HCT116 (cell line): ENCODE measurements at regions not wholly inside any gene's neighbourhood (a gene's known extent, or its start where the extent isn't known, plus 50 kb on each side); places are given as distances from the start of the nearest gene placed in this dataset.

Experiments used
- EZH2 ChIP-seq: fragments of 200-600 bp; sonication (generic); IDR thresholded peaks from 2 replicates; pipeline ENCODE4 v1.6.1; 2017; ENCODE audit warnings: antibody characterized with exemption, mixed run types
- EZH2phosphoT487 ChIP-seq: fragments of 200-600 bp; IDR thresholded peaks from 2 replicates; pipeline ENCODE4 v1.6.1; 2018; ENCODE audit warnings: antibody characterized with exemption, borderline replicate concordance
- JUND ChIP-seq: IDR thresholded peaks from 2 replicates; pipeline ENCODE4 v1.6.1; 2012
- MAX ChIP-seq: IDR thresholded peaks from 2 replicates; pipeline ENCODE4 v1.6.1; 2012
- POLR2A ChIP-seq: IDR thresholded peaks from 2 replicates; pipeline ENCODE4 v1.7.0; 2011; ENCODE audit warnings: borderline replicate concordance; ENCODE audit not compliant: insufficient read depth, insufficient read length; ENCODE audit errors: extremely low read depth
- POLR2AphosphoS5 ChIP-seq: IDR thresholded peaks from 2 replicates; pipeline ENCODE4 v1.6.1; 2011; ENCODE audit warnings: mild to moderate bottlenecking, low read depth, low read length, moderate library complexity
- REST ChIP-seq: IDR thresholded peaks from 2 replicates; pipeline ENCODE4 v1.6.1; 2012; ENCODE audit warnings: low read depth
- SP1 ChIP-seq: IDR thresholded peaks from 2 replicates; pipeline ENCODE4 v1.6.1; 2012; ENCODE audit warnings: low read depth
- TCF7L2 ChIP-seq: IDR thresholded peaks from 2 replicates; pipeline ENCODE4 v1.7.0; 2011; ENCODE audit warnings: borderline replicate concordance, inconsistent platforms; ENCODE audit not compliant: insufficient read depth, insufficient read length; ENCODE audit errors: extremely low read depth
- ZNF274 ChIP-seq: fragments of 200-500 bp; sonication (Bioruptor generic); IDR thresholded peaks from 2 replicates; pipeline ENCODE4 v1.6.1; 2014; ENCODE audit warnings: mild to moderate bottlenecking, low read depth, low read length, inconsistent platforms
- TF ChIP-seq, protein P1 (sequence below), 3 experiments: fragments of 200-600 bp in 1 of 3; sonication (generic) in 1 of 3; IDR thresholded peaks in 2 of 3; conservative IDR thresholded peaks in 1 of 3; 2 replicates each; pipeline ENCODE4 v1.5.1; 2012 to 2017; ENCODE audit warnings: low read depth in 2 of 3, low read length in 2 of 3, antibody characterized with exemption in 1 of 3, borderline replicate concordance in 1 of 3, control low read depth in 1 of 3, mild to moderate bottlenecking in 1 of 3, mixed read lengths in 1 of 3, mixed run types in 1 of 3, moderate library complexity in 1 of 3; ENCODE audit not compliant: insufficient read depth in 1 of 3

DNA sequence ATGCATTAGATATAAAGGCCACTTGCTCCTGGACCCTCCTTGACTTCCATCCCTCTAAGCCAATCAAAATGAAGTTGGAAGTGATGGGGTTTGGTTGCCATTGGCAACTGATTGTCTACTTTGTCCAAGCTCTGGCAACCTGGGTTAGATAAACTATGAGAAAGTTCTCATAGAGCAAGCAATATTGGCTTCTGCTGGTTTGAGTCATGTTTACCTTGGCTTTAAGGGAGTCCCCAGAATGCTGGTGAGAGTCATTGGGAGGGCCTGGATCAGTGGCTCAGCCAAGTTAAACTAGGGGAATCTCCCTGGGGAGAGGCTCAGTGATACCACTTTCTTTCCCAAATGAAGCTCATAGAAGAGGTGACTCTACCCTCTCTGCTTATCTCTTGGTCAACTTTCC lies 176.3 kb upstream of the ROPN1 start:
- TF ChIP-seq EZH2 (no peak), REST (no peak), SP1 (no peak), JUND (no peak), POLR2A (no peak), MAX (no peak), EZH2phosphoT487 (no peak), TCF7L2 (no peak), POLR2AphosphoS5 (no peak), ZNF274 (no peak)
- TF ChIP-seq, protein P1, sequence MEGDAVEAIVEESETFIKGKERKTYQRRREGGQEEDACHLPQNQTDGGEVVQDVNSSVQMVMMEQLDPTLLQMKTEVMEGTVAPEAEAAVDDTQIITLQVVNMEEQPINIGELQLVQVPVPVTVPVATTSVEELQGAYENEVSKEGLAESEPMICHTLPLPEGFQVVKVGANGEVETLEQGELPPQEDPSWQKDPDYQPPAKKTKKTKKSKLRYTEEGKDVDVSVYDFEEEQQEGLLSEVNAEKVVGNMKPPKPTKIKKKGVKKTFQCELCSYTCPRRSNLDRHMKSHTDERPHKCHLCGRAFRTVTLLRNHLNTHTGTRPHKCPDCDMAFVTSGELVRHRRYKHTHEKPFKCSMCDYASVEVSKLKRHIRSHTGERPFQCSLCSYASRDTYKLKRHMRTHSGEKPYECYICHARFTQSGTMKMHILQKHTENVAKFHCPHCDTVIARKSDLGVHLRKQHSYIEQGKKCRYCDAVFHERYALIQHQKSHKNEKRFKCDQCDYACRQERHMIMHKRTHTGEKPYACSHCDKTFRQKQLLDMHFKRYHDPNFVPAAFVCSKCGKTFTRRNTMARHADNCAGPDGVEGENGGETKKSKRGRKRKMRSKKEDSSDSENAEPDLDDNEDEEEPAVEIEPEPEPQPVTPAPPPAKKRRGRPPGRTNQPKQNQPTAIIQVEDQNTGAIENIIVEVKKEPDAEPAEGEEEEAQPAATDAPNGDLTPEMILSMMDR (IDR thresholded peaks at IDR 0.05 in 2 of 3, conservative IDR thresholded peaks at IDR 0.05 in 1 of 3; ENCODE audit: borderline replicate concordance in 1 of 3, insufficient read depth in 1 of 3, low read depth in 2 of 3, low read length in 2 of 3): no peak
